Neutrophil (primary cell): ENCODE measurements at regions not wholly inside any gene's neighbourhood (a gene's known extent, or its start where the extent isn't known, plus 50 kb on each side); places are given as distances from the start of the nearest gene placed in this dataset.

Experiments
- H3K27ac ChIP-seq: fragments of 200-600 bp; sonication (generic); 2 replicates; pipeline ENCODE4 v1.5.1; 2016; ENCODE audit warnings: mild to moderate bottlenecking, moderate library complexity
- H3K27me3 ChIP-seq: fragments of 200-600 bp; sonication (generic); 2 replicates; pipeline ENCODE4 v1.6.0; 2016; ENCODE audit warnings: mild to moderate bottlenecking
- H3K36me3 ChIP-seq: fragments of 200-600 bp; sonication (generic); 2 replicates; pipeline ENCODE4 v1.5.1; 2017
- H3K4me1 ChIP-seq, 2 experiments: fragments of 200-600 bp in 1 of 2; sonication (generic) in 1 of 2; 1 replicate in 1 of 2; 2 replicates in 1 of 2; pipeline versions ENCODE4 v1.5.1 to v1.6.1; 2013 to 2016; ENCODE audit warnings: low read depth in 1 of 2, low read length in 1 of 2, mild to moderate bottlenecking in 1 of 2, moderate library complexity in 1 of 2; ENCODE audit not compliant: control insufficient read depth in 1 of 2, insufficient read depth in 1 of 2
- H3K4me3 ChIP-seq, 2 experiments: fragments of 200-600 bp in 1 of 2; sonication (generic) in 1 of 2; 1 replicate in 1 of 2; 2 replicates in 1 of 2; pipeline ENCODE4 v1.5.1; 2013 to 2016; ENCODE audit warnings: low read depth in 1 of 2, low read length in 1 of 2, mild to moderate bottlenecking in 1 of 2, moderate library complexity in 1 of 2
- H3K9me3 ChIP-seq: fragments of 200-600 bp; sonication (generic); 2 replicates; pipeline ENCODE4 v1.5.1; 2016
- TF ChIP-seq, protein P1 (sequence below): fragments of 200-600 bp; sonication (generic); IDR thresholded peaks from 2 replicates; pipeline ENCODE4 v1.5.1; 2016; ENCODE audit warnings: antibody characterized with exemption

DNA sequence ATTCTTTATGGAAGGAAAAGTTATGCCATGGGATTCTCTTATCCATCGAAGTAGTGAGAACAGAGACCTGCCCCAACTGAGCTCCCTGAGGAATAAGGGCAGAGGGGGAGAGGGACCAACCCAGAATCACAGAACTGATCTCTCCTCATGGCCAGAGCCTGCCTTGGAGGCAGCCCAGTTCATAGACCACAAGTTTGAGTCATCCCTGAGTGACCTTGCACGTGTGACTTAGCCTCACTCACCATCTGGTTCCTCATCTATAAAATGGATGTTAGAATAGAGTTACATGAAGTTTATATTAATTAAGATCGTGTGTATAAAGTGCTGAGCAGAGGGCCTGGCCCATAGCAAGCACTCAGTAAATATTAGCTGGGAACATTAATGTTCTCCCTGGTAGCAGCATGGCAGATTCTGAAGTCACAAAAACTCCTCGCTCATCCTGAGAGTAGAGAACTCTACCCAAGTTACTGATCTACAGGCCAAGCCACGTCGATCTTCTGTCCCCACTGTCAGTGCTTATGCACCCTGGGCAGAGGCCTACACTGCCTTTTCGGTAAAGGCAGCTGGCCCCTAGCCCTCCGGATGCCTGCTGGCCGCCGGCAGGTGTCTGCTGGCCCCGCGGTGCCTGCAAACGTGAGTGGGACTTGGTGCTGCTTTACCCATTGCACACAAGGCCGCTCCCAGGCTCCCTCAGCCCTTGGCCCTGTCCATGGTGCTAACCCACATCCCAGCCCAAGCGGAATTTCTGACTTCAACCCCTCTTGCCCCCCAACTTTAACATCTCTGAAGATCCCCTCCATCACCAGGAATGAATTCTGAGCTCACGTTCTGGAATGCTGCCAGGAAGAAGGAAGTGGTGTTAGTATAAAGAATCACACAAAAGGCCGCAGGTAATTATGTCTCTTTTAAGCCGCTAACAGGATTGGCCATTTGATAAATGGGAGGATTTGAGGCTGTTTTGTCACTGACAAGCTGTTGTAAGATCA lies 61.1 kb upstream of the ARAP3 start:
- Histone ChIP-seq H3K4me1 (no peaks in the 10 kb centered on the region), H3K27ac (no peak overlapping the region), H3K9me3 (no peaks in the 10 kb centered on the region), H3K4me3 (no peak overlapping the region), H3K27me3 (peaks cover 77% of the 10 kb centered on the region), H3K36me3 (no peaks in the 10 kb centered on the region)
- TF ChIP-seq, protein P1, sequence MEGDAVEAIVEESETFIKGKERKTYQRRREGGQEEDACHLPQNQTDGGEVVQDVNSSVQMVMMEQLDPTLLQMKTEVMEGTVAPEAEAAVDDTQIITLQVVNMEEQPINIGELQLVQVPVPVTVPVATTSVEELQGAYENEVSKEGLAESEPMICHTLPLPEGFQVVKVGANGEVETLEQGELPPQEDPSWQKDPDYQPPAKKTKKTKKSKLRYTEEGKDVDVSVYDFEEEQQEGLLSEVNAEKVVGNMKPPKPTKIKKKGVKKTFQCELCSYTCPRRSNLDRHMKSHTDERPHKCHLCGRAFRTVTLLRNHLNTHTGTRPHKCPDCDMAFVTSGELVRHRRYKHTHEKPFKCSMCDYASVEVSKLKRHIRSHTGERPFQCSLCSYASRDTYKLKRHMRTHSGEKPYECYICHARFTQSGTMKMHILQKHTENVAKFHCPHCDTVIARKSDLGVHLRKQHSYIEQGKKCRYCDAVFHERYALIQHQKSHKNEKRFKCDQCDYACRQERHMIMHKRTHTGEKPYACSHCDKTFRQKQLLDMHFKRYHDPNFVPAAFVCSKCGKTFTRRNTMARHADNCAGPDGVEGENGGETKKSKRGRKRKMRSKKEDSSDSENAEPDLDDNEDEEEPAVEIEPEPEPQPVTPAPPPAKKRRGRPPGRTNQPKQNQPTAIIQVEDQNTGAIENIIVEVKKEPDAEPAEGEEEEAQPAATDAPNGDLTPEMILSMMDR: no peak

DNA sequence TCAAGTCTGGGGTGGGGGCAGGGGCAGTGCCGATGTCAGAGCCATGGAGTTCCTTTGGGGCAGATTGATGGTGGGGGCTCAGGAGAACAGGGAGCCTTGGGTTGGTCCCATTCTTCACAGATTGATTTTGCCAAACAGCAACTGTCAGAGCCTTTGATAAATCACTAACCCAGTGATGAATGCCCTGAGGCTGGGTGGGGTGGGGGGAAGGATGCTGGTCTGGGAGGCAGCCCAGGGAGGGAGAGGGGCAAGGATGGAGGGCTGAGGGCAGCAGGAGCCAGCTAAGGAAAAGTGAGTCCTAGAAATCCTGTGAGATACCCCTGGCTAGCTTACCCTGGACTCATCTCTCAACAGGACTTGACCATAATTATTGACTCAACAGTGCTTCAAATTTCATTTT lies 60.1 kb upstream of the ARAP3 start:
- TF ChIP-seq, protein P1: no peak
- H3K27me3 ChIP-seq: peaks cover 77% of the 10 kb centered on the region
- H3K36me3 ChIP-seq: no peaks in the 10 kb centered on the region
- H3K4me1 ChIP-seq: no peaks in the 10 kb centered on the region
- no peaks in the 10 kb centered on the region for H3K9me3 ChIP-seq
- H3K27ac ChIP-seq: no peak overlapping the region
- H3K4me3 ChIP-seq: no peak overlapping the region

DNA sequence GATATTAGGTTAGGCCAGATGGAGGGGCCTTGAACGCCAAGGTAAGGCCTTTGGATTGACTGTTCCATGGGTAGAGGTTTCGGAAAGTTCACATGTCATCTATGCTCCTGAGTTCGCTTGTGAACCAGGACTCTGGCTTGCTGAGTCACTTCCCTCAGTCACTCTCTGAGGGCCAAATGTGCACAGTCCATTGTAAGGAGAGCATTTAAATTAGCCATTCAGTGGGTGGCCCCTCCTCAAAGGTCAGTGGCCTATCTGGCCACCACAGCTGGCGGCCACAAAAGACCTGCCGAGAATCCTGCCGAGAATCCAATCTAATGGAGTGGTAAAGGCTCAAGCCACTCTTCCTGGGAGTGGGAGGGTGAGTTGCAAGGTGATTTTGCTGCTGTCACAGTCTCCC lies 58.9 kb upstream of the ARAP3 start:
- H3K4me3 ChIP-seq: no peak overlapping the region
- H3K36me3 ChIP-seq: no peaks in the 10 kb centered on the region
- H3K27me3 ChIP-seq: peaks cover 77% of the 10 kb centered on the region
- H3K4me1 ChIP-seq: no peaks in the 10 kb centered on the region
- no peak overlapping the region for H3K27ac ChIP-seq
- TF ChIP-seq, protein P1: no peak
- H3K9me3 ChIP-seq: no peaks in the 10 kb centered on the region

DNA sequence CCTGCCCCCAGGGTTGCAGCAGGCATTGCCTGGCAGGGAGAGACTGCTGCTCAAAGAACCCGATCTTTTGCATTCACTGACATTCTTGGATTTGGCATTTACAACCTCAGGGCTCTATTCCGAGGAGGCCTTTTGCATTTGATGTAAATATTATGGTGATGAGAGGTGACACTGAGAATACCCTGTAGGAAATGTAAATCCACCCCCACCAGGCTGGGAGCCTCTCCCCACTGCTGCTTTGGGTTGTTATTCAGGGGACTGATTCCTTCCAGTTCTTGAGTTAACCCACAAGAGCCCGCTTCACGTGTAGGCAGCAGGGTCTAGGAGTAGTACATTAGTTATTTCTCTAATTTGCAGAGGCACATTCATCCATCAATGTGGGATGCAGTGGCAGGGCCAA lies 55.5 kb upstream of the ARAP3 start:
- H3K9me3 ChIP-seq: no peaks in the 10 kb centered on the region
- peaks cover 58% of the 10 kb centered on the region for H3K27me3 ChIP-seq
- H3K27ac ChIP-seq: no peak overlapping the region
- TF ChIP-seq, protein P1: no peak
- H3K4me1 ChIP-seq: no peaks in the 10 kb centered on the region
- no peaks in the 10 kb centered on the region for H3K36me3 ChIP-seq
- H3K4me3 ChIP-seq: no peak overlapping the region

DNA sequence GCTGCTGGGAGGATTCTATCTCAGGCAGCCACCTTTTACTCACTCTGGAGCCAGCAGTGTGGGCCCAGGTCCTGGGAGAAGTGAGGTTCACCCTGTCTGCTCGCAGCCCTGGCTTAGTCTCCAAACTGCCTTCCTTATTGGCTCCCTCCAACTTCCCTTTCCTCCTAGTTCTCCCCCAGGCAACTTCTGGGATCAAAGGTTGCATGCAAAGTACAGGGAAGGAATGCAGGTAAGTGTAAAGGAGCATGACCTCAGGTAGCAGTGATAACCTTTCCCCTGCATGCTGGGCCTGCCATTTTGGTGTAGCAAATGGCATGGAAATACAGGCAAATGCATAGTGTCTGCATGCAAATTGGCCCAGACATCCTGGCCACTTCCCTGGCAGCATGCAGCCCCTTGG lies 53.8 kb upstream of the ARAP3 start:
- Histone ChIP-seq H3K4me1 (no peaks in the 10 kb centered on the region), H3K9me3 (no peaks in the 10 kb centered on the region), H3K27ac (no peak overlapping the region), H3K36me3 (no peaks in the 10 kb centered on the region), H3K4me3 (no peak overlapping the region), H3K27me3 (peaks cover 56% of the 10 kb centered on the region)
- TF ChIP-seq, protein P1: no peak
